ENCODE measurements at regions not wholly inside any gene's neighbourhood (a gene's known extent, or its start where the extent isn't known, plus 50 kb on each side); places are given as distances from the start of the nearest gene placed in this dataset.

DNA sequence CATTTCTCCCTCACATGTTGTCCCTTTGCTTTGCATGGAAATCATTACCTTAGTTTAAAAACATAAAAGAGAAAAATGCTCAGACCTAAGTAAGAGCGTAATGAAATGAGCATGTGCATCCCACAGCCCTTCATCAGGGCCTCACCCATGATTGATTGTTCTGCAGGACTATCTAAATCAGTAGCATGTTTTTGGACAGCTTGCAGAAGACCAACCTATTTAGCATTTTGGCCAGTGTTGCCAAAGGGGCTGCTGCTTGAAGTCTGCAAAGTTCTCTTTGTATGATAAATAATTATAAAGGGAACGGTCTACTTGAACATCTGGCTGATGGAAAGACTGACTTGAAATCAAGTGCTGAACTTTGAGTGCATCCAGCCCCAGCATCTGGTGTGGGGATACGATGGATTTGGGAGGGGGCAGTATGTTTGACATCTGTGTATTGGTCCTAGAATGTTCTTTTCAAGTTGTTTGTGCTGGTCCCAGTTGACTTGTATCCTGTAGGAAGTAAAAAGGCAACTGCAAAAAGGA lies 76.1 kb upstream of the LIMCH1 start:
- Histone ChIP-seq H3K4me1 (ENCODE audit: low read length) (no peaks in the 10 kb centered on the region), H3K27ac (ENCODE audit: low read length) (no peak overlapping the region), H3K9ac (ENCODE audit: low read length) (no peak overlapping the region), H3K4me3 (ENCODE audit: low read length) (no peak overlapping the region), H4K20me1 (ENCODE audit: insufficient read depth, low read depth, low read length) (no peaks in the 10 kb centered on the region), H3K9me3 (ENCODE audit: low read length) (no peaks in the 10 kb centered on the region), H3K36me3 (ENCODE audit: insufficient read depth, low read length) (no peaks in the 10 kb centered on the region), H3K79me2 (ENCODE audit: low read length) (no peaks in the 10 kb centered on the region), H3K27me3 (ENCODE audit: low read length) (no peaks in the 10 kb centered on the region), H3K9me2 (replicated peaks; ENCODE audit: insufficient read depth, low read length) (no peaks in the 10 kb centered on the region), H2AFZ (ENCODE audit: low read length) (no peak overlapping the region), H3K4me2 (ENCODE audit: low read depth, low read length, poor library complexity, severe bottlenecking) (no peak overlapping the region)
- DNase-seq, result no peak

DNA sequence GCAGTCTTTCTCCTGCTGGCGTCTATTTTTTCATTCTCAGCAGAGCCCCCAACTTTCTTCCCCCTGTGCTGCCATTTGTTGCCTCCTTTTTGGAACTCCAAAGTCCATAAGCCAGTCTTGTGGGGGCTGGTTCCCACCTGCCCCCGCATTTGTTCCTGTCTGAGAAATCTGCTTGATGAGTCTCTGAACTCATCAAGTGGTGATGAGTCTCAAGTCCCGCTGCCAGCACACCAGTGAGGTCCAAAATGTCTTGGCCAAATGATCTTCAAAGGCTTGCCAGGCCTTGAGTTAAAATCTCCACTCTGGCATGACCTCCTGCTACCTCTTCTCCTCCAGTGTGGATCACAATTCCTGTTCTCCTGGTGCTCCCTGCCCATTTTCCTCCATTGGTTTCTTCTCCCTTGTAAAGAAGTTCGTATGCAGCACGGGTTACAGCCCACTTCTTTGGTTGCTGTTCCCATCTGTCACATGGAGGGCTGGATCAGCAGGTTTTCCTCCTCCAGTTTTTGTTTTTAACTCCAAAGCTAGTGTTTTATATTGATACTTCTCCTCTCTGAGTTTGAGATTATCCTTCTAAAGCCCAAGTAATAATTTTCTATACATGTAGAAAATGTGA lies 72.7 kb upstream of the LIMCH1 start:
- H3K27ac ChIP-seq (ENCODE audit: low read length), result no peak overlapping the region
- H3K9me2 ChIP-seq (replicated peaks; ENCODE audit: insufficient read depth, low read length), result no peaks in the 10 kb centered on the region
- no peaks in the 10 kb centered on the region for H3K27me3 ChIP-seq (ENCODE audit: low read length)
- no peak overlapping the region for H3K4me3 ChIP-seq (ENCODE audit: low read length)
- H3K4me2 ChIP-seq (ENCODE audit: low read depth, low read length, poor library complexity, severe bottlenecking), result no peak overlapping the region
- no peak overlapping the region for H3K9ac ChIP-seq (ENCODE audit: low read length)
- H3K4me1 ChIP-seq (ENCODE audit: low read length), result no peaks in the 10 kb centered on the region
- DNase-seq, result no peak
- no peaks in the 10 kb centered on the region for H3K9me3 ChIP-seq (ENCODE audit: low read length)
- no peaks in the 10 kb centered on the region for H3K79me2 ChIP-seq (ENCODE audit: low read length)
- H2AFZ ChIP-seq (ENCODE audit: low read length), result no peak overlapping the region
- no peaks in the 10 kb centered on the region for H3K36me3 ChIP-seq (ENCODE audit: insufficient read depth, low read length)
- no peaks in the 10 kb centered on the region for H4K20me1 ChIP-seq (ENCODE audit: insufficient read depth, low read depth, low read length)

DNA sequence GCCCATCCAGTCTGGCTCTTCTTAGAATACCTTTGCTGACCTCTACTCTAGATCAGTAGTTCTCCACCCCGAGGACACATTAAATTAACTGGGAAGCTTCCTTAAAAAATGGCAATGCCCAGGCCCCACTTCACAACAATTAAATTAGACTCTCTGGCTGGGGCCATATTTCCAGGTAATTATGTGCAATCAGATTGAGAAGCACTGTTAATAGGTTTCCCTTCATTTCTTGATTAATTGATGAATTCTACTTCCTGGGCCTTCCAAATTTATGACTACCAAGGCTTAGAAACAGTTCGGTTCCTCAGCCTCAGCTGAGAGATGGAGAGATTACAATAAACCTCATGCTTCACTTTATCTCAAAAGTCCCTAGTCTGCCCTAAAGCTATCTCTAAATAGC lies 71.7 kb upstream of the LIMCH1 start:
- Histone ChIP-seq H3K4me1 (ENCODE audit: low read length) (no peaks in the 10 kb centered on the region), H3K27me3 (ENCODE audit: low read length) (no peaks in the 10 kb centered on the region), H3K79me2 (ENCODE audit: low read length) (no peaks in the 10 kb centered on the region), H3K27ac (ENCODE audit: low read length) (no peak overlapping the region), H3K36me3 (ENCODE audit: insufficient read depth, low read length) (no peaks in the 10 kb centered on the region), H4K20me1 (ENCODE audit: insufficient read depth, low read depth, low read length) (no peaks in the 10 kb centered on the region), H3K9ac (ENCODE audit: low read length) (no peak overlapping the region), H3K4me3 (ENCODE audit: low read length) (no peak overlapping the region), H3K4me2 (ENCODE audit: low read depth, low read length, poor library complexity, severe bottlenecking) (no peak overlapping the region), H3K9me2 (replicated peaks; ENCODE audit: insufficient read depth, low read length) (no peaks in the 10 kb centered on the region), H3K9me3 (ENCODE audit: low read length) (no peaks in the 10 kb centered on the region), H2AFZ (ENCODE audit: low read length) (no peak overlapping the region)
- DNase-seq, result no peak

DNA sequence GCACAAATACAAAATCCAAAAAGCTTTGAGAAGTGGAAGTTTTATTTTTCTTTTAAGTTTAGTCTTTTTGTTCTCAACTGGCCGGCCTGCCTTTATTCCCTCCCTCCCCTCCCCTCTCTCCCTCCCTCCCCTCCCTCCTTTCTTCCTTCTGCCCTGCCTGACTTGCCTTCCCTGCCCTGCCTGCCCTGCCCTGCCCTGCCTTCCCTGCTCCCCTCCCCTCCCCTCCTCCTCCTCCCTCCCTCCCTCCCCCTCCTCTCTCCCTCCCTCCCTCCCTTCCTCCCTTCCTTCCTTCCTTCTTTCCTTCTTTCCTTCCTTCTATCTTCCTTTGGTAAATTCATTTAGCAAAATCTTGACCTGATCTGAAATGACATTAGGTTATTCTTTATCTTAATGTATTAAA lies 69.8 kb upstream of the LIMCH1 start:
- Histone ChIP-seq H3K9me3 (ENCODE audit: low read length) (no peaks in the 10 kb centered on the region), H3K4me1 (ENCODE audit: low read length) (no peaks in the 10 kb centered on the region), H3K4me3 (ENCODE audit: low read length) (no peak overlapping the region), H3K27ac (ENCODE audit: low read length) (no peak overlapping the region), H2AFZ (ENCODE audit: low read length) (no peak overlapping the region), H3K27me3 (ENCODE audit: low read length) (no peaks in the 10 kb centered on the region), H3K9me2 (replicated peaks; ENCODE audit: insufficient read depth, low read length) (no peaks in the 10 kb centered on the region), H4K20me1 (ENCODE audit: insufficient read depth, low read depth, low read length) (no peaks in the 10 kb centered on the region), H3K79me2 (ENCODE audit: low read length) (no peaks in the 10 kb centered on the region), H3K36me3 (ENCODE audit: insufficient read depth, low read length) (no peaks in the 10 kb centered on the region), H3K9ac (ENCODE audit: low read length) (no peak overlapping the region), H3K4me2 (ENCODE audit: low read depth, low read length, poor library complexity, severe bottlenecking) (no peak overlapping the region)
- no peak for DNase-seq

DNA sequence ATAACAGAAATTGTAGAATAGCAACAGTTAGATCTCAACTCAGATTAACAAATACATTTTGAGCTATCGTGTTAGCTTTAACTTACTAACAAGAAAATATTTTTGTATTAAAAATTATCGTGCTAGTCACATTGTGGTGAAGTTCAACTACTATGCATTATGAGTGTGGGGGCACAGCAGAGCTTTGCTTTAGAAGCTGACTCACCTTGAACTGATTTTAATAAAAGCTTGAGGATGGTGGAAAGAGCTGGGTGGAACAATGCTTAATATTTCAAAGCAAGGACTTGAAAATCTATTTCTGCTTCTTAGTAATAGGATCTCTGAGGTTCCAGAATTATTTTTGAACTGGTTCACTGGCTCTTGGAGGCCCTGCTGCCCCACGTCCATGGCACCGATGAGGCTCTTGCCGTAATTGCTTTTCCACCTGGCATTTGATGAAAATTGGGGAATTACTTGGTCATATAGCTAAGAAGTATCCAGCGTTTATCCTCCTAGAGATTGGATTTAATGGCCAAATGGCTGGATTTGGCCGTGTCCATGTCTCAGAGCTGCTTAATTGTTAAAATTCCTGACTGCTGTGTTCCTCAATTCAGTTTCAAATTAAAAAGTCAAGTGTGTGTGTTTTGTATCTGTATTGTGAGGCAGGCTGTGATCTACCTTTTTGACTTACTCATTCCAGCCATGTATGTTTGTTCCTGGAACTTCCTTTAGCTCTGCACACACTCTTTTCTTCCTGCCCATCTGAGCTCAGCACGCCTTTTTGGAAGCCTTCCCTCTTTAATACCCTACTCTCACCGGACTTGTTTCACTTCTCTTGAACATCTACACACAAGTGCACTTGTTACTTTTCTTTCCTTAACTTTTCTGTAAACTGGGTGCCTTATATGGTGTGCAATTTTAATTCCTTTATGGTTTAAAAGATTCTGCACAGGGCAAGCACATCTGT lies 66.6 kb upstream of the LIMCH1 start:
- H3K4me2 ChIP-seq (ENCODE audit: low read depth, low read length, poor library complexity, severe bottlenecking), result no peak overlapping the region
- no peak overlapping the region for H3K27ac ChIP-seq (ENCODE audit: low read length)
- H3K9ac ChIP-seq (ENCODE audit: low read length), result no peak overlapping the region
- H3K4me1 ChIP-seq (ENCODE audit: low read length), result no peaks in the 10 kb centered on the region
- H3K9me3 ChIP-seq (ENCODE audit: low read length), result no peaks in the 10 kb centered on the region
- H3K36me3 ChIP-seq (ENCODE audit: insufficient read depth, low read length), result no peaks in the 10 kb centered on the region
- DNase-seq, result no peak
- H3K27me3 ChIP-seq (ENCODE audit: low read length), result no peaks in the 10 kb centered on the region
- no peaks in the 10 kb centered on the region for H3K9me2 ChIP-seq (replicated peaks; ENCODE audit: insufficient read depth, low read length)
- H3K79me2 ChIP-seq (ENCODE audit: low read length), result no peaks in the 10 kb centered on the region
- no peak overlapping the region for H2AFZ ChIP-seq (ENCODE audit: low read length)
- no peaks in the 10 kb centered on the region for H4K20me1 ChIP-seq (ENCODE audit: insufficient read depth, low read depth, low read length)
- H3K4me3 ChIP-seq (ENCODE audit: low read length), result no peak overlapping the region

DNA sequence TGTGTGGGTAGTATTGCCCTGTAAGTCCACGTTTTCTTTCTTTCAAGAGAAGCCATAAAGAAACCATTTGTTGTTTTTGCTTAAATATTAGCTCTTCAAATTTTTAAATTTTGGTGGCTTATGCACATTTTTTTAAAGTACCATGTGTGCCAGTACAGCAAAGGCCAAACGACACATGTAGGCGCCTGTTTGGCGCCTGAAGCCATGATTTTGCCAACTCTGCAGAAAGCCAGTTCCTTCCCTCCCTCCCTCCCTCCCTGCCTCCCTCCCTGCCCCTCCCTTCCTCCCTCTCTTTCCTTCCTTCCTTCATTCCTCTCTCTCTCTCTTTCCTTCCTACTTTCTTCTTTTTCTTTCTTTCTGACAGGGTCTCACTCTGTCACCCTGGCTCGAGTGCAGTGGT lies 65.9 kb upstream of the LIMCH1 start:
- no peak overlapping the region for H3K27ac ChIP-seq (ENCODE audit: low read length)
- no peaks in the 10 kb centered on the region for H3K9me2 ChIP-seq (replicated peaks; ENCODE audit: insufficient read depth, low read length)
- no peaks in the 10 kb centered on the region for H3K9me3 ChIP-seq (ENCODE audit: low read length)
- no peaks in the 10 kb centered on the region for H4K20me1 ChIP-seq (ENCODE audit: insufficient read depth, low read depth, low read length)
- H3K4me3 ChIP-seq (ENCODE audit: low read length), result no peak overlapping the region
- no peaks in the 10 kb centered on the region for H3K36me3 ChIP-seq (ENCODE audit: insufficient read depth, low read length)
- no peaks in the 10 kb centered on the region for H3K4me1 ChIP-seq (ENCODE audit: low read length)
- no peaks in the 10 kb centered on the region for H3K27me3 ChIP-seq (ENCODE audit: low read length)
- no peak overlapping the region for H3K4me2 ChIP-seq (ENCODE audit: low read depth, low read length, poor library complexity, severe bottlenecking)
- no peak for DNase-seq
- no peaks in the 10 kb centered on the region for H3K79me2 ChIP-seq (ENCODE audit: low read length)
- no peak overlapping the region for H3K9ac ChIP-seq (ENCODE audit: low read length)
- no peak overlapping the region for H2AFZ ChIP-seq (ENCODE audit: low read length)

DNA sequence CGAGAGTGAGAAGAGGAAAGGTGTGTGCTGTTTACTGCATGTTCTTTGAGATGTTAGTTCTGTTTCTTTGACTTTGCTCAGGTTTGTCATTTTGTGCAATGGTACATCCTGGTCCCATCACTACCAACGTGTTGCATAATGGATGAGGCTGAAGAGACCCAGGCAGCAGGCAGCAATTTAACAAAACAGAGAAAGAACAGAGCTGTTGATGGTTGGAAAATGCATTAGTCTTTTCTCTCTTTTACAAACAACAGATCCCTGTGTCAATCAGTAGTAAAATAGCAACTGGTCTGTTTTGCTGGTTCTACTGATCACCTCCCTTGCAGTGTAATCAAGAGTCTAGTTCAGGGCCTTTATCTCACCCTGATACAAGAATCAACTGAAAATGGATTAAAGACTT lies 64.8 kb upstream of the LIMCH1 start:
- DNase-seq, result no peak
- H3K79me2 ChIP-seq (ENCODE audit: low read length), result no peaks in the 10 kb centered on the region

DNA sequence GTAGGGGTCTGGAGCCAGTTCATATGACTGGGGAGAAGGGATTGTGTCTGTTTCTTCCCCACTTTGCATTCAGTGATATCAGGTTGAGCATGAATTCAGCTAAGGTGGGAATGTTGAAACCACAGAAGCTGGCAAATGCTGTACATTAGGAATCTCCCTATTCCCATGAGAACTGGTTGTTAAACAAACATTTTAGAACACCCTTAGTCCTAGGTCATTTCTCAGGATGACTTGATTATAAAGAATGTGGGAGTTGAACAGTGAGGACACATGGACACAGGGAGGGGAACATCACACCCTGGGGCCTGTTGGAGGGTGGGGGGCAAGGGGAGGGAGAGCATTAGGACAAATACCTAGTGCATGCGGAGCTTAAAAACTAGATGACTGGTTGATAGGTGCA lies 62.6 kb upstream of the LIMCH1 start:
- H3K9me2 ChIP-seq (replicated peaks; ENCODE audit: insufficient read depth, low read length), result no peaks in the 10 kb centered on the region
- H3K4me2 ChIP-seq (ENCODE audit: low read depth, low read length, poor library complexity, severe bottlenecking), result no peak overlapping the region
- no peak overlapping the region for H3K27ac ChIP-seq (ENCODE audit: low read length)
- no peak overlapping the region for H3K4me3 ChIP-seq (ENCODE audit: low read length)
- H3K36me3 ChIP-seq (ENCODE audit: insufficient read depth, low read length), result no peaks in the 10 kb centered on the region
- no peaks in the 10 kb centered on the region for H4K20me1 ChIP-seq (ENCODE audit: insufficient read depth, low read depth, low read length)
- H2AFZ ChIP-seq (ENCODE audit: low read length), result no peak overlapping the region
- no peaks in the 10 kb centered on the region for H3K79me2 ChIP-seq (ENCODE audit: low read length)
- no peaks in the 10 kb centered on the region for H3K4me1 ChIP-seq (ENCODE audit: low read length)
- no peak for DNase-seq
- no peaks in the 10 kb centered on the region for H3K27me3 ChIP-seq (ENCODE audit: low read length)
- no peaks in the 10 kb centered on the region for H3K9me3 ChIP-seq (ENCODE audit: low read length)
- H3K9ac ChIP-seq (ENCODE audit: low read length), result no peak overlapping the region

More for the DNA sequence above, 64.8 kb upstream of the LIMCH1 start:
- Histone ChIP-seq H3K27me3 (ENCODE audit: low read length) (no peaks in the 10 kb centered on the region), H3K36me3 (ENCODE audit: insufficient read depth, low read length) (no peaks in the 10 kb centered on the region), H3K4me2 (ENCODE audit: low read depth, low read length, poor library complexity, severe bottlenecking) (no peak overlapping the region), H4K20me1 (ENCODE audit: insufficient read depth, low read depth, low read length) (no peaks in the 10 kb centered on the region), H3K4me3 (ENCODE audit: low read length) (no peak overlapping the region), H3K9me2 (replicated peaks; ENCODE audit: insufficient read depth, low read length) (no peaks in the 10 kb centered on the region), H2AFZ (ENCODE audit: low read length) (no peak overlapping the region), H3K9ac (ENCODE audit: low read length) (no peak overlapping the region), H3K9me3 (ENCODE audit: low read length) (no peaks in the 10 kb centered on the region), H3K4me1 (ENCODE audit: low read length) (no peaks in the 10 kb centered on the region), H3K27ac (ENCODE audit: low read length) (no peak overlapping the region)
